NT2/D1 (cell line): ENCODE measurements at regions not wholly inside any gene's neighbourhood (a gene's known extent, or its start where the extent isn't known, plus 50 kb on each side); places are given as distances from the start of the nearest gene placed in this dataset.

Experiments used
- SUZ12 ChIP-seq: IDR thresholded peaks from 2 replicates; pipeline ENCODE4 v1.6.1; 2011; ENCODE audit not compliant: insufficient read length, insufficient read depth; ENCODE audit errors: extremely low read depth
- YY1 ChIP-seq: IDR thresholded peaks from 2 replicates; pipeline ENCODE4 v1.6.1; 2011; ENCODE audit not compliant: insufficient read length, insufficient read depth
- ZNF274 ChIP-seq: IDR thresholded peaks from 2 replicates; pipeline ENCODE4 v1.6.1; 2011; ENCODE audit warnings: mild to moderate bottlenecking, low read depth, low read length

- TF ChIP-seq YY1 (no peak), SUZ12 (no peak), ZNF274 (no peak)
These were observed 135.0 kb upstream of the RCN1 start for GRCh38 chr11:31955838-31956237.
